ENCODE measurements at regions not wholly inside any gene's neighbourhood (a gene's known extent, or its start where the extent isn't known, plus 50 kb on each side); places are given as distances from the start of the nearest gene placed in this dataset.

- Histone ChIP-seq H3K9me3 (no peaks in the 10 kb centered on the region), H3K27me3 (replicated peaks; ENCODE audit: insufficient read depth) (no peaks in the 10 kb centered on the region), H3K27ac (no peak overlapping the region), H3K4me3 (no peak overlapping the region), H3K4me1 (replicated peaks) (no peaks in the 10 kb centered on the region), H3K36me3 (no peaks in the 10 kb centered on the region)
- TF ChIP-seq POLR2AphosphoS5 (IDR thresholded peaks at IDR 0.05) = no peak
- no peak for TF ChIP-seq CTCF (IDR thresholded peaks at IDR 0.05)
- no peak for TF ChIP-seq POLR2A (IDR thresholded peaks at IDR 0.05)
- intact Hi-C loops (cut with DNase I) = no loop called here
- no peak for DNase-seq (ENCODE audit: low spot score)
- 75% methylated on average over 1 of the region's 1 CpG for WGBS
These were observed 635.3 kb downstream of the INHBA start for GRCh38 chr7:41067576-41067975.

- no peaks in the 10 kb centered on the region for H3K27me3 ChIP-seq (replicated peaks; ENCODE audit: insufficient read depth)
- WGBS = 33% methylated on average over 4 of the region's 4 CpGs
- peak; percentile 61 for TF ChIP-seq POLR2AphosphoS5 (IDR thresholded peaks at IDR 0.05)
- TF ChIP-seq CTCF (IDR thresholded peaks at IDR 0.05) = no peak
- no peak for TF ChIP-seq POLR2A (IDR thresholded peaks at IDR 0.05)
- DNase-seq (ENCODE audit: low spot score) = peak; percentile 84
- H3K36me3 ChIP-seq = no peaks in the 10 kb centered on the region
- H3K4me1 ChIP-seq (replicated peaks) = no peaks in the 10 kb centered on the region
- H3K27ac ChIP-seq = no peak overlapping the region
- H3K9me3 ChIP-seq = no peaks in the 10 kb centered on the region
- H3K4me3 ChIP-seq = no peak overlapping the region
- intact Hi-C loops (cut with DNase I) = no loop called here
These were observed 637.2 kb downstream of the INHBA start for GRCh38 chr7:41065663-41066062.

DNA sequence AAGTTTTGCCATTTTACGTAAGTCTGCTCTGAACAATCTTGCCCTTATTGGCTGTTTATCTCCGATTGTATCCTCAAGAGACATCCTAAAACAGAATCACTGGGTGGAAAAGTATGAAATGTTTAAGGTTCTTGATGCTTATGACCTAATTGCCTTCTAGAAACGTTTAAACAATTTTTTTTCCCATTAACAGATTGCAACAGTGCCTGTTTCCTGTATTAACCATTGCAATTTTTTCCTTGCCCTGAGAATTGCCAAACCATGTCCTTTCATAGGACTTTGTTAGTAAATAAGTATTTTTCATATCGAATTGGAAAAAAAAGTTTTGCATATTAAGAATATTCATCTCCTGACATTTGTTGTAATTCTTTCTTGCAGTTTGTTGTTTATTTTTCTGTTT lies 639.8 kb downstream of the INHBA start:
- no peaks in the 10 kb centered on the region for H3K27me3 ChIP-seq (replicated peaks; ENCODE audit: insufficient read depth)
- H3K27ac ChIP-seq = no peak overlapping the region
- intact Hi-C loops (cut with DNase I) = no loop called here
- DNase-seq (ENCODE audit: low spot score) = no peak
- no peak overlapping the region for H3K4me3 ChIP-seq
- TF ChIP-seq CTCF (IDR thresholded peaks at IDR 0.05) (no peak), POLR2A (IDR thresholded peaks at IDR 0.05) (no peak), POLR2AphosphoS5 (IDR thresholded peaks at IDR 0.05) (no peak)
- no peaks in the 10 kb centered on the region for H3K4me1 ChIP-seq (replicated peaks)
- 75% methylated on average over 4 of the region's 4 CpGs for WGBS
- no peaks in the 10 kb centered on the region for H3K9me3 ChIP-seq
- H3K36me3 ChIP-seq = no peaks in the 10 kb centered on the region

GRCh38 chr7:41060796-41061195 lies 642.1 kb downstream of the INHBA start:
- WGBS = 93% methylated on average over 6 of the region's 6 CpGs
- Histone ChIP-seq H3K36me3 (no peaks in the 10 kb centered on the region), H3K9me3 (no peaks in the 10 kb centered on the region), H3K27ac (no peak overlapping the region), H3K4me3 (no peak overlapping the region), H3K27me3 (replicated peaks; ENCODE audit: insufficient read depth) (no peaks in the 10 kb centered on the region), H3K4me1 (replicated peaks) (no peaks in the 10 kb centered on the region)
- no peak for TF ChIP-seq CTCF (IDR thresholded peaks at IDR 0.05)
- TF ChIP-seq POLR2A (IDR thresholded peaks at IDR 0.05) = no peak
- TF ChIP-seq POLR2AphosphoS5 (IDR thresholded peaks at IDR 0.05) = no peak
- no peak for DNase-seq (ENCODE audit: low spot score)
- intact Hi-C loops (cut with DNase I) = no loop called here

- DNase-seq (ENCODE audit: low spot score) = no peak
- WGBS = 74% methylated on average over 4 of the region's 4 CpGs
- Histone ChIP-seq H3K27ac (no peak overlapping the region), H3K4me1 (replicated peaks) (no peaks in the 10 kb centered on the region), H3K9me3 (no peaks in the 10 kb centered on the region), H3K36me3 (no peaks in the 10 kb centered on the region), H3K4me3 (no peak overlapping the region), H3K27me3 (replicated peaks; ENCODE audit: insufficient read depth) (no peaks in the 10 kb centered on the region)
- intact Hi-C loops (cut with DNase I) = no loop called here
- no peak for TF ChIP-seq POLR2A (IDR thresholded peaks at IDR 0.05)
- no peak for TF ChIP-seq POLR2AphosphoS5 (IDR thresholded peaks at IDR 0.05)
- TF ChIP-seq CTCF (IDR thresholded peaks at IDR 0.05) = no peak
These were observed 643.1 kb downstream of the INHBA start for GRCh38 chr7:41059796-41060195.
